ENCODE measurements at regions not wholly inside any gene's neighbourhood (a gene's known extent, or its start where the extent isn't known, plus 50 kb on each side); places are given as distances from the start of the nearest gene placed in this dataset.

DNA sequence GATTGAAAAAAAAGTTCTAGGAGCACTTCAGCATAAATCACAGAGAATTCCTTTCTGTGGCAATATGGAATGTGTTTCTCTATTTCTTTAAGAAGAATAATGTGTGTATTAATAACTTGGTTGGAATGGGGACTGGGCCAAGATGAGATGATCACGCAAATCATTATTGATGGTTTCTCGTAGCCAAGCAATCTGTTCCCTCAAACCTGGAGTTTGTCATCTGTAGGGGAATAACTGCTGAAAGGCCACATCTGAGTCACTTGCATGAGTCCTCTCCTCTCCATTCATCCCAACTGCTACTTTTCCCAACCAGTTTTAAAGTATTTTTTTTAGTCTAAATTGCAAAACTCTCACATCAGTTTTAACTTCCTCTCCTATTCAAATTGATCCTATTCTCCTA, 480.4 kb downstream of the PLPP3 start:
- H3K4me3 ChIP-seq (ENCODE audit: extremely low read depth in 1 of 4, insufficient read depth in 2 of 4, low read depth in 3 of 4, low read length in 4 of 4): no peak overlapping the region
- no peak overlapping the region for H2BK20ac ChIP-seq (ENCODE audit: low read length)
- ChIA-PET CTCF (ENCODE audit: partially characterized antibody) (no interaction called here), POLR2A (ENCODE audit: partially characterized antibody) (no interaction called here)
- H3K9me3 ChIP-seq (ENCODE audit: insufficient read depth in 2 of 2, low read depth in 1 of 2, low read length in 1 of 2): no peaks in the 10 kb centered on the region; a peak in 1 of 4 replicates
- H4K8ac ChIP-seq (ENCODE audit: extremely low read depth, insufficient read depth, low read length): no peak overlapping the region
- no peak overlapping the region for H2AK5ac ChIP-seq (ENCODE audit: low read depth, low read length)
- no peaks in the 10 kb centered on the region for H3K79me1 ChIP-seq (ENCODE audit: low read depth, low read length)
- no peaks in the 10 kb centered on the region for H3K79me2 ChIP-seq (ENCODE audit: control insufficient read depth in 1 of 2, insufficient read depth in 2 of 2, low read length in 2 of 2)
- 85% methylated on average over 2 of the region's 2 CpGs; no CpG with 5 or more reads in 1 of the 2 experiments for WGBS, 2 experiments (ENCODE audit: extremely low coverage in 1 of 2, insufficient coverage in 1 of 2, insufficient read length in 1 of 2, insufficient replicate concordance in 2 of 2, low coverage in 1 of 2, low lambda C conversion rate in 2 of 2, missing lambda C conversion rate in 1 of 2)
- H3K9ac ChIP-seq (replicated peaks in 1 of 4; ENCODE audit: extremely low read depth in 1 of 4, low read depth in 3 of 4, low read length in 3 of 4): no peak overlapping the region
- H3K4me1 ChIP-seq (replicated peaks in 1 of 4; ENCODE audit: control insufficient read depth in 3 of 4, insufficient read depth in 4 of 4, low read length in 3 of 4): no peaks in the 10 kb centered on the region
- peaks cover 0 to 1% (median 0%) of the 10 kb centered on the region in 4 experiments; a peak in 1 of 7 replicates for H3K27me3 ChIP-seq (replicated peaks in 1 of 4; ENCODE audit: control insufficient read depth in 3 of 4, extremely low read depth in 1 of 4, insufficient read depth in 3 of 4, low read length in 3 of 4)
- H2AFZ ChIP-seq (ENCODE audit: low read length): no peak overlapping the region
- no peak overlapping the region for H2BK15ac ChIP-seq (ENCODE audit: low read length)
- H3K18ac ChIP-seq (ENCODE audit: extremely low read depth, low read length): no peak overlapping the region
- H2BK12ac ChIP-seq (ENCODE audit: low read depth, low read length): no peak overlapping the region
- H3K14ac ChIP-seq (ENCODE audit: insufficient read length): no peak overlapping the region
- no peak overlapping the region for H3K23ac ChIP-seq (ENCODE audit: insufficient read length)
- no peak overlapping the region for H4K91ac ChIP-seq (replicated peaks; ENCODE audit: insufficient read length, low read length)
- no peak overlapping the region for H3K27ac ChIP-seq (ENCODE audit: low read depth, low read length)
- FAIRE-seq (no peak), DNase-seq (ENCODE audit: low read depth in 1 of 2, low spot score in 2 of 2) (no peak)
- H3K56ac ChIP-seq (replicated peaks; ENCODE audit: insufficient read length, low read depth, low read length): no peak overlapping the region
- H4K20me1 ChIP-seq (replicated peaks in 1 of 2; ENCODE audit: control insufficient read depth in 1 of 2, insufficient read depth in 2 of 2, low read length in 2 of 2): no peaks in the 10 kb centered on the region
- H3K4ac ChIP-seq (replicated peaks; ENCODE audit: insufficient read length, low read depth, low read length): no peak overlapping the region
- H3K36me3 ChIP-seq (ENCODE audit: control insufficient read depth in 2 of 4, insufficient read depth in 4 of 4, low read length in 3 of 4): no peaks in the 10 kb centered on the region
- H2BK5ac ChIP-seq (ENCODE audit: low read depth, low read length): no peak overlapping the region
- no peak overlapping the region for H3K4me2 ChIP-seq (ENCODE audit: insufficient read depth in 1 of 2, low read depth in 2 of 2, low read length in 2 of 2)
- H4K5ac ChIP-seq (ENCODE audit: insufficient read length, low read depth, low read length): no peak overlapping the region
- H3K23me2 ChIP-seq (ENCODE audit: low read depth, low read length): no peaks in the 10 kb centered on the region
- no peak overlapping the region for H2BK120ac ChIP-seq (replicated peaks; ENCODE audit: low read depth, low read length)
- TF ChIP-seq ASH2L (IDR thresholded peaks at IDR 0.05; ENCODE audit: low read length) (no peak), SP2 (IDR thresholded peaks at IDR 0.05; ENCODE audit: low read length) (no peak), JUND (IDR thresholded peaks at IDR 0.05; ENCODE audit: low read length) (no peak), RAD21 (IDR thresholded peaks at IDR 0.05 in 1 of 2, conservative IDR thresholded peaks at IDR 0.05 in 1 of 2; ENCODE audit: low read depth in 2 of 2, low read length in 2 of 2) (no peak), PHF8 (conservative IDR thresholded peaks at IDR 0.05; ENCODE audit: low read depth, low read length) (no peak), CTBP2 (IDR thresholded peaks at IDR 0.05; ENCODE audit: borderline replicate concordance, insufficient read depth, insufficient read length, low read length) (no peak), SAP30 (IDR thresholded peaks at IDR 0.05; ENCODE audit: insufficient read depth, insufficient replicate concordance, low read length) (no peak), EZH2 (IDR thresholded peaks at IDR 0.05; ENCODE audit: low read depth, low read length, severe bottlenecking) (no peak), RFX5 (IDR thresholded peaks at IDR 0.05; ENCODE audit: borderline replicate concordance, low read depth, low read length) (no peak), TCF12 (IDR thresholded peaks at IDR 0.05; ENCODE audit: low read depth, low read length) (no peak), FOSL1 (IDR thresholded peaks at IDR 0.05; ENCODE audit: insufficient read depth, low read depth, low read length) (no peak), POLR2A (IDR thresholded peaks at IDR 0.05; ENCODE audit: control extremely low read depth in 1 of 2, low read depth in 2 of 2, low read length in 2 of 2) (no peak), CBX8 (IDR thresholded peaks at IDR 0.05; ENCODE audit: borderline replicate concordance, low read depth, low read length) (no peak), KDM4A (IDR thresholded peaks at IDR 0.05; ENCODE audit: low read depth, low read length, severe bottlenecking) (no peak), SIRT6 (IDR thresholded peaks at IDR 0.05; ENCODE audit: low read length) (no peak), ZNF274 (IDR thresholded peaks at IDR 0.05; ENCODE audit: borderline replicate concordance, extremely low read depth, low read length) (no peak)
